Nephron (organoid): ENCODE measurements at regions not wholly inside any gene's neighbourhood (a gene's known extent, or its start where the extent isn't known, plus 50 kb on each side); places are given as distances from the start of the nearest gene placed in this dataset.

ENCODE experiments used
- H3K27ac Mint-ChIP-seq, 3 experiments: 2 replicates each; pipeline ENCODE4 v1.8.0; 2020; ENCODE audit warnings: mixed read lengths in 3 of 3, mild to moderate bottlenecking in 2 of 3, moderate library complexity in 1 of 3
- H3K27me3 Mint-ChIP-seq: 2 replicates; pipeline ENCODE4 v1.8.0; 2021; ENCODE audit warnings: low read depth, mild to moderate bottlenecking, moderate library complexity, mixed read lengths
- H3K36me3 Mint-ChIP-seq: 2 replicates; pipeline ENCODE4 v1.8.0; 2020; ENCODE audit warnings: low read depth, mixed read lengths
- H3K4me1 Mint-ChIP-seq: 2 replicates; pipeline ENCODE4 v1.8.0; 2020; ENCODE audit warnings: mixed read lengths
- H3K4me3 Mint-ChIP-seq, 3 experiments: 2 replicates each; pipeline ENCODE4 v1.8.0; 2020; ENCODE audit warnings: mild to moderate bottlenecking in 3 of 3, mixed read lengths in 3 of 3, moderate library complexity in 2 of 3
- H3K9me3 Mint-ChIP-seq: 2 replicates; pipeline ENCODE4 v1.8.0; 2020; ENCODE audit warnings: mixed read lengths
- TF ChIP-seq, protein P1 (sequence below), 3 experiments: fragments of 200-600 bp; sonication (generic); IDR thresholded peaks; one replicate each; pipeline ENCODE4 v1.5.0; 2021; ENCODE audit warnings: antibody characterized with exemption in 3 of 3; ENCODE audit not compliant: unreplicated experiment in 3 of 3

DNA sequence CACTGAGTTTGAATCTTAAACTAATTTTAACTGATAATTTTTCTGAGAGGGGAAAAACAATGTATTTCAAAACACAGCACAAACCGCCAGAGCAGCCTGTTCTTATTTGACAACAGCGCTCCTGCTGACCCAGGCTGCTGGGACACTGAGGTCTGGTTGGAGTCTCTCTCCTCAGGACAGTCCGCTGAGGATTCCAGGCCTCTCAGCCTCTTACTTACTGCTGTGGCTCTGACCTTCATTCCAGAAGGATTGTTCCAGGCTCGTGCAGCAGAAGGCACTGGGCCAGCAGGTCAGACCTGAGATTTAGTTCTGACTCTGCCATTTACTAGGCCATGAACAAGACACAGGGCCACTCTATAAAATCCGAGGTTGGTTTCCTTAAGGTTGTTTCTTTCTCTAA is 393.6 kb downstream of the TDRD3 start:
- Mint-ChIP-seq H3K4me3 (no peak overlapping the region), H3K27me3 (no peaks in the 10 kb centered on the region), H3K4me1 (no peaks in the 10 kb centered on the region), H3K27ac (no peak overlapping the region), H3K9me3 (no peaks in the 10 kb centered on the region), H3K36me3 (no peaks in the 10 kb centered on the region)
- TF ChIP-seq, protein P1, sequence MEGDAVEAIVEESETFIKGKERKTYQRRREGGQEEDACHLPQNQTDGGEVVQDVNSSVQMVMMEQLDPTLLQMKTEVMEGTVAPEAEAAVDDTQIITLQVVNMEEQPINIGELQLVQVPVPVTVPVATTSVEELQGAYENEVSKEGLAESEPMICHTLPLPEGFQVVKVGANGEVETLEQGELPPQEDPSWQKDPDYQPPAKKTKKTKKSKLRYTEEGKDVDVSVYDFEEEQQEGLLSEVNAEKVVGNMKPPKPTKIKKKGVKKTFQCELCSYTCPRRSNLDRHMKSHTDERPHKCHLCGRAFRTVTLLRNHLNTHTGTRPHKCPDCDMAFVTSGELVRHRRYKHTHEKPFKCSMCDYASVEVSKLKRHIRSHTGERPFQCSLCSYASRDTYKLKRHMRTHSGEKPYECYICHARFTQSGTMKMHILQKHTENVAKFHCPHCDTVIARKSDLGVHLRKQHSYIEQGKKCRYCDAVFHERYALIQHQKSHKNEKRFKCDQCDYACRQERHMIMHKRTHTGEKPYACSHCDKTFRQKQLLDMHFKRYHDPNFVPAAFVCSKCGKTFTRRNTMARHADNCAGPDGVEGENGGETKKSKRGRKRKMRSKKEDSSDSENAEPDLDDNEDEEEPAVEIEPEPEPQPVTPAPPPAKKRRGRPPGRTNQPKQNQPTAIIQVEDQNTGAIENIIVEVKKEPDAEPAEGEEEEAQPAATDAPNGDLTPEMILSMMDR (IDR thresholded peaks at IDR 0.05; ENCODE audit: unreplicated experiment in 3 of 3), result no peak

DNA sequence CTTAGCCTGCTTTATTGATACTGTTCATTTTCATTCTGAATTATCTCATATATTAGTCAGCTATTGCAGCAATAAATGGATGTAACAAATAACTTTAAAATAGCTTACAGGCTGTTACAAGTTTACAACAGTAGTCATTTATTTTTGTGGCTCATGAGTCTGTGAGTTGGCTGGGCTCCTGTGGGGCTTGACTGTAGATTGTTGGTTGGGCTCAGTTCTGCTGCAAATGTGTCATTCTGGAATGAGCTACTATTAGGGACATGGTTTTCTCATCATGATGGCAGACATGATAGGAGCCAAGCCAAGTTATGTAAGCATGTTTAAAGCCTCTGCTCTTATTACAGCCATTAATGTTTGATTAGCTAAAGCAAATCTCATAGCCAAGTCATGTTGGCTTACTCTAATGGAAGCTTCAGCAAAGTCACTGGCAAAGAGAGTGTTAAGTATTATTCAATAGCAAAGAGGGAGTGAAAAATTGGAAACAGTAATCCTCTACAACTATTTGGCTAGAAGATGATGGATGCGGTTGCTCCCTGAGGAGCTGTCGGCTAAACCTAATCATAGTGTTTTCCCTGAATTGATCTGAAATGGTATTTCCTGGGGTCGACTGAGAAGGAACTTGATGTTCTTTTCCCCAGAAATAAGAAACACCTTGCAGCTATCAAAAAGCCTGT is 391.3 kb downstream of the TDRD3 start:
- no peak overlapping the region for H3K4me3 Mint-ChIP-seq
- H3K9me3 Mint-ChIP-seq, result no peaks in the 10 kb centered on the region
- no peaks in the 10 kb centered on the region for H3K27me3 Mint-ChIP-seq
- TF ChIP-seq, protein P1 (IDR thresholded peaks at IDR 0.05; ENCODE audit: unreplicated experiment in 3 of 3), result no peak
- no peak overlapping the region for H3K27ac Mint-ChIP-seq
- H3K36me3 Mint-ChIP-seq, result no peaks in the 10 kb centered on the region
- no peaks in the 10 kb centered on the region for H3K4me1 Mint-ChIP-seq

DNA sequence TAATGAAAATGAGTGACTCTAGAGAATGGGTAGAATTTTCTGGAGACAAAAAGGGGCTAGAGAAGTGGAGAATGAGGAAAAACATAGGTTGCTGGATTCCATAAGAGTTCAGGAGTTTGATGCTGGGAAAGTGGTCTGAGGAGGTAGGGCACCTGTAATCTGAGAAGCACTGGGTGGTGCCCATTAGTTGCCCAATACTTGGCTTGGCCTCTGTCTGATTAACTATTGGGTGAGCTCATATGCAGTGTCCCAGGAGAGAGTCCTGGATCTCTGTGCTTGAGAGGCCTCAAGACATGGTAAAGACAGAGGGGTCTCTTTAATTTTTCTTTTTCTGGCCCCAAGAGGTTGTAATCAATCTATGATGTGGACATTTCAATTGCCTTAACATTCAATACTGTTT is 390.1 kb downstream of the TDRD3 start:
- no peaks in the 10 kb centered on the region for H3K27me3 Mint-ChIP-seq
- H3K4me1 Mint-ChIP-seq, result no peaks in the 10 kb centered on the region
- H3K36me3 Mint-ChIP-seq, result no peaks in the 10 kb centered on the region
- peaks cover 2% of the 10 kb centered on the region for H3K9me3 Mint-ChIP-seq
- no peak overlapping the region for H3K4me3 Mint-ChIP-seq
- TF ChIP-seq, protein P1 (IDR thresholded peaks at IDR 0.05; ENCODE audit: unreplicated experiment in 3 of 3), result no peak
- H3K27ac Mint-ChIP-seq, result no peak overlapping the region

DNA sequence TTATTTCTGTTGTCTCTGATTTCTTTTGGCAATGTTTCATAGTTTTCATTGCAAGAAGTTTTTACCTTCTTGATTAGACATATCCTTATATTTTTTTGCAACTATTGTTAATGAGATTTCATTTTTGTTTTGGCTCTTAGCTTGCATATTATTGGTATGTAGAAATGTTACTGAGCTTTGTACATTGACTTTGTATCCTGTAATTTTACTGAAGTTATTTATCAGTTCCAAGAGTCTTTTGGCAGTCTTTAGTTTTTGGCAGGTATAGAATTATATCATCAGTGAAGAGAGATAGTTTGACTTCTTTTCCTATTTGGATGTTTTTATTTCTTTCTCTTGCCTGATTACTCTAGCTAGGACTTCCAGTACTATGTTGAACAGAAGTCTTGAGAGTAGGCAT is 375.7 kb downstream of the TDRD3 start:
- peaks cover 6% of the 10 kb centered on the region for H3K9me3 Mint-ChIP-seq
- H3K36me3 Mint-ChIP-seq, result no peaks in the 10 kb centered on the region
- TF ChIP-seq, protein P1 (IDR thresholded peaks at IDR 0.05; ENCODE audit: unreplicated experiment in 3 of 3), result no peak
- H3K27me3 Mint-ChIP-seq, result no peaks in the 10 kb centered on the region
- H3K27ac Mint-ChIP-seq, result no peak overlapping the region
- H3K4me3 Mint-ChIP-seq, result no peak overlapping the region
- no peaks in the 10 kb centered on the region for H3K4me1 Mint-ChIP-seq

DNA sequence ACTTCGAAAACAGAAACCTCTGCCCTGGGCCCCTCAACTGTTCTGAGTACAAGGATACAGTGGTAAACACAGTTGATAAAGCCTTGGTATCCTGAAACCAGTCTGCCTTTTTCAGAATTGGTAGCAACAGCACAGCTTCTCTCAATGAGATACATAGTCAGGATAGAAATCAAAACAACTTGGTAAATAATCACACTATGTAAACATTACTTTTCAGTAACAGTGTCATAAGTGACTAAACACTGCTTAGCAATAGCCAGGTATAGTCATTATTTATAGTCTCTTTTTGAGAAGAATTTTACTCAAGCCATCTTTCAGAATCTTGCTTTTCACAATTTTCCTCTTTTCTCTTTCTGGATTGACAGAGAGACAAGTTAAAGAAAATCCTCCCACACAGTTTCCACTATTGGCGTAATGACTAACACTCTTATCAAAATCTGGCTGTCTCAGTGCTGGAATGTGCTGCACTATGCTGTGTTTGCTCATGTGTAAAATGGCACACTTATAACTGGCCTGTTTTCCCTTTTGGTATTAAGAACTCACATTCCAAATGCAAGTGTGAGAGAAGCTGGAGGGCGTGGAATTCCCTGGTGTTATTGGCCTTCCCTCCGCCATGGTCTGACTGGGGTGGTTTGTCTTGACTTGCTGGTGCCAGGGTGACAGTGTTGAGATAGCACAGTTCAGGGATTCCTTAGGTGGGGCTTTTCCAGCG is 368.8 kb downstream of the TDRD3 start:
- H3K4me1 Mint-ChIP-seq, result no peaks in the 10 kb centered on the region
- no peaks in the 10 kb centered on the region for H3K36me3 Mint-ChIP-seq
- H3K9me3 Mint-ChIP-seq, result peaks cover 3% of the 10 kb centered on the region
- no peak overlapping the region for H3K4me3 Mint-ChIP-seq
- no peaks in the 10 kb centered on the region for H3K27me3 Mint-ChIP-seq
- TF ChIP-seq, protein P1 (IDR thresholded peaks at IDR 0.05; ENCODE audit: unreplicated experiment in 3 of 3), result no peak
- peak overlapping the region; percentile 65 to 94 (median 76) for H3K27ac Mint-ChIP-seq

DNA sequence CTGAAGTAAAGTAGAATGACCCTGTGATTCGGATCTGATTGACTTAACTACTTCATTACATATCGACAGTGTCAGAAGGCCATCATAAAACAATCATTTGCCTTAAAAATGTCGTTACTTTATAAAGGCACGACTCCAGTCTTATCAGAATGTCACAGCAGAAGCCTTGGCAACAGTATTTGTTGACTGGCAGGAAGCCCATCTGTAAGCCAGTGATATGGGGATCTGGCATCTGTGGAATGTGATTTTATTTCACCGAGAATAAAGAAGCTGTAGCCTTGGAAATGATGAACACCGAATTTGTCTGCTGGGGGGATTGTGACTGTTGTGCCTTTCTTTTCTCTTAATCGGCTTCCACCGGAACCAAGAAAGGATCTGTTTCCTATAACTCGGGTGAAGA is 362.5 kb downstream of the TDRD3 start:
- peaks cover 22% of the 10 kb centered on the region for H3K4me1 Mint-ChIP-seq
- H3K27me3 Mint-ChIP-seq, result no peaks in the 10 kb centered on the region
- H3K27ac Mint-ChIP-seq, result no peak overlapping the region
- no peaks in the 10 kb centered on the region for H3K36me3 Mint-ChIP-seq
- TF ChIP-seq, protein P1 (IDR thresholded peaks at IDR 0.05; ENCODE audit: unreplicated experiment in 3 of 3), result no peak
- no peak overlapping the region for H3K4me3 Mint-ChIP-seq
- H3K9me3 Mint-ChIP-seq, result peaks cover 3% of the 10 kb centered on the region
